Stimulated activated naive CD4-positive, alpha-beta T cell (primary cell): ENCODE measurements at regions not wholly inside any gene's neighbourhood (a gene's known extent, or its start where the extent isn't known, plus 50 kb on each side); places are given as distances from the start of the nearest gene placed in this dataset.
"Not testable (repeated sequence)": the region's sequence is repeated elsewhere in the genome, so short reads cannot be mapped to it uniquely, and the experiment has no call there.

Source experiments
- DNase-seq, 6 experiments: peaks; one replicate each; lab custom pipeline; 2025; lab: John Stamatoyannopoulos, UW

DNA sequence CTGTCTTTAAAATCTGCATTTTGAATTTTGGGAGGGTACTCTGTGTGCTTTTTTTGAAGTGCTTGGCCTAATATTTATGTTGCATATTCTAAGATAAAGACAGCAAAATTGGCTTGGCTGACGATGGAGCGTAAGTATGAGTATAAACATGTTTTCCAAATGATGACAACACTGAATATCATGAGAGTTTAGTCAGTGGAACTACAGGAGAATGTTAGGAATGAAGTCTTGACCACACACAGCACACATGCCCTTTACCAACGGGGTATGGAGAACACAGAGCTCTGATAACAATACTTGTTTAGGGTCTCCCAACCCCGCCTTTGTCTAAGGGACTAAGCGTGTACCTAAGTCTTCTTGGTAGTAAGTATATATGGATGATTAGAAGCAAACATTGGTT, 253.9 kb upstream of the FZD8 start:
- DNase-seq = no peak

DNA sequence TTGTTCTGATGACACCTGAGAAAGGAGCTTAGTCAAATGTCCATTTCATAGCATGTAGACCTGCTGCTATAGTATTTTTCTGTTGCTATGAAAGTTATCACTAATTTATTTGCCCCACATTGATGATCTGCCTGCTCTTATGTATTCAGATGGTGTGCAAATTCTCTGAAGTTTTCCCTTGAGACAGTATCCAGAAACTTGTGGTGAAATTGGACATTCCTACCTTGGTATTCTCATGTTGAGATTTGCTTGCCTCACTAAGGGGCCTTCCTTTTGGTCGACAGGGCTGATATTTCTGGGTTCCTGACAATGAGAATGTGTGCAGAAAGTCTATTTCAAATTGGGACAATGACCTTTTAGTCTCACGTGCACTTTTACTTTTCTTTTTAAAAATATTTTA, 253.2 kb upstream of the FZD8 start:
- DNase-seq = no peak

DNA sequence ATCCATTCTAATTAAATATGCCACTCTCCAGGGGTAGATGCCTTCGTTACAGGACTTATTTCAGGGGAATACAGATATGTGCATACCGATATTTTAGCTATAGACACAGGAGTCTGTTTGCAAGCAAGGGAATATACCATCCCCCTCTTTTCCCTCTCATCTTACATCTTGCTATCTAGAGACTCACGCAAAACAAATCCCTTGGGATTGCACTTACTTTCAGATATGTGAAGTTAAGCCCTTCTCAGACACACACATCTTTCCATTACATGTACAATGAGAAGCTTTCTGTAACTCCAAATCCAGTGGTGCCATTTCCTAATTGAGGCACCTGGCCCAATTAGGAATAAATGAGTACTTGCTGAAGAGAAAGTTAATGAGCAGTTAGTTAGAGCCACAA, 250.4 kb upstream of the FZD8 start:
- no peak for DNase-seq

DNA sequence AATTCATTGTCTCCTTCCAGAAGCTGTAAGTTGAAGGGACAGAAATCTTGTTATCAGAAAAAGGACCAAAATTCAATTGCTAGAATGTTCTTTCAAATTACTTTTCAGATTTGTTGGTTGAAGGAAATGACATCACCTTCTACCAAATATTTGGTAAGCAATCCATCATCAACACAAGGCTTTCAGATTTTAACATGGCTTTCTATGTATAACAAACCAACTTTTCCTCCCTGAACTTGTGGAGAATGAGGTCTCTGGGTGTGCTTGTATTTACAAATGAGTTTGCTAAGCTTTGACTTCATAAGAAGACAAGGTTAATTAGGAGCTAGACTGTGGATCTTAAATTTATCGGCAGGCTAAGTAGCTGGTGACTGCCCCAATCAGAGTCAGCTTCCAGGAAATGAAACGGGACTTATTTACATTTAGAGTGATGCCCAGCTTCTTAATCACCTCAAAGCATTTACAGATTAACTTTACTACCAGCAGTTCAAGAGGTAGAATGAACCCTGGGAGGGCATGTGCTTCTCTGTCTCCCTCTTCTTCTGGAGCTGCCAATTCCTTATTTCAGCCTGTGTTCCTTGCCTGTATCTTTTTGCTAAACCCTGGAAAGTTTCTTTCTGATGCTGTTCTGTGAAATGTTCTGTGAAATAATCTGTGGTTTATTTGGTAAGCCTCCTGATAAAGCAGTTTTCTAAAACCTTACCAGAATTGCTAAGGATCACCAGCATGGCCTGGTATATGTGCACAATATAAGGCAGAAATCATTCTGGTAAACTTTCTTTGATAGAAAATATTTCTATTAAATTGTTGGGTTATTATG, 248.8 kb upstream of the FZD8 start:
- no peak for DNase-seq

- no peak for DNase-seq
Observed at GRCh38 chr10:35889971-35890675, 248.0 kb upstream of the FZD8 start.

GRCh38 chr10:35889226-35889625, 247.1 kb upstream of the FZD8 start:
- DNase-seq = no peak

GRCh38 chr10:35888400-35888799, 246.3 kb upstream of the FZD8 start:
- DNase-seq = no peak

GRCh38 chr10:35887685-35888084, 245.6 kb upstream of the FZD8 start:
- DNase-seq = no peak

DNA sequence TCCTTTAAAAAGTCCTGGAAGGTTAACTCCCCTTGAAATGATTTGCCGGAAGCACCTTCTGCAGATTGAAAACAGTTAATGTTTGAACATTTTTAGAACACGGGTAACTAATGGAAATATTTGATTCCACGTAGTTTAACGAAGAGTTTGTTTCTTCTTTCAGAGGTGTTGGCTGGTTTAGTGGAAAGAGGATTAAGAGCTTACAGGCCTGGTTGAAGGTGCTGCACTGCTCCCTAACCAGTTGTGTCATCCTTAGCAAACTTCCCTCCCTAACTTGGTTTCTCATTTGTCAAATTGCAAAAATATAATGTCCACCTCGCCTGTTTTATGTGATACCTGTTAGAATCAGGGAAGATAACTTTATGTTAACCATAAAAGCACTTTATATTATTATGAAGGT, 243.0 kb upstream of the FZD8 start:
- no peak for DNase-seq

DNA sequence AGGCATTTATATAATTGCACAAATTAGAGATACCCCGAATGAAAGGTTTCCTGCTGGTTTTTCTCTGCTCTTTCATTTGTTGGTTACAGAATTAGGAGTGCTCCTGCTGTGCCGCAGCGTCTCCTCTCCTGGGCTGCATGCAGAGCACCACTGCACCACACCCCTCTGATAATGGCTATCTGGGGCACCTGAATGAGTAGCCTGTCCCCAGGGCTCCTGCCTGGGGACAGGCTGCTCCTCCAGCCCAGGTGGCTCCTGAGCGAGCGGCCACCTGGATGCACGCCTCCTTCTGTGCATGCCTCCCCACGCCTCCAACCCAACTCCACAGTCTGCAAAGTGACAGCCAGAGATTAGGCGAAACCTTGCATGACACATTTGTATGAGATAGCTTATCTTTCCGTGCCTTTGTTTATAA, 242.6 kb upstream of the FZD8 start:
- DNase-seq = no peak

- no peak for DNase-seq
Observed at GRCh38 chr10:35882422-35883150, 240.5 kb upstream of the FZD8 start.

- DNase-seq = no peak
Observed at GRCh38 chr10:35881320-35881719, 239.2 kb upstream of the FZD8 start.

- DNase-seq = no peak
Observed at GRCh38 chr10:35876248-35876647, 234.2 kb upstream of the FZD8 start.

GRCh38 chr10:35875016-35875676, 233.1 kb upstream of the FZD8 start:
- no peak for DNase-seq

DNA sequence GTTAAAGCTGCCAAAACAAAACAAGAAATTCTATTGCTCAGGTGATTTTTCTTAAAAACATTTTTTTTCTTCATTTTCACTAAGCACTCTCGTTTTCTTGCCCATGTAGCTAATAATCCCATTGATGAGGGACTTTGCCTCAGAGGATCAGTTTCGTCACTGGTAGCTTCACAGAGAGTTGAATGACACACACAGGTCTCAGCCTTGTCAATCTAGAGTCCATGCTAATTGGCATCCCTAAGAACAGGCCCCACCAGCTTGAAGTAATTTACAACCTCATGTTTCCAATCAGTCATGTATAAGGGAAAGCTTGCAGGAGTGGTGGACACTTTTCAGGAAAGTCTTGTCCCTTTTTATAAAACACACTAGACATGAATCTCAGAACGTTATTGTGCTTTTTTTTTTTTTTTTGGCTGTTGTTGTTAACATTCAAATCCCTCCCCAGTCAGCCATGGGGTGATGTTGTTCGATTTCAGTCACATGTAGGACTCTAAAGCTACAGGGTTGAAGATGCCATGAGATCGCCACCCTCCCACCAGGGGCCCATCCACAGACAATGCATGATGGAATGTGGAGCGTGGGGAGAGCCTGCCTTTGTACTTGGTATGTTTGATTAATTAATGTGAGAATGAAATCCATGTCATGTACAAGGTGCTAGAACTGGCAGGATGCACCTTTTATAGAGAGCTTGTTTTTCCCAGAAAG, 232.4 kb upstream of the FZD8 start:
- DNase-seq = no peak

DNA sequence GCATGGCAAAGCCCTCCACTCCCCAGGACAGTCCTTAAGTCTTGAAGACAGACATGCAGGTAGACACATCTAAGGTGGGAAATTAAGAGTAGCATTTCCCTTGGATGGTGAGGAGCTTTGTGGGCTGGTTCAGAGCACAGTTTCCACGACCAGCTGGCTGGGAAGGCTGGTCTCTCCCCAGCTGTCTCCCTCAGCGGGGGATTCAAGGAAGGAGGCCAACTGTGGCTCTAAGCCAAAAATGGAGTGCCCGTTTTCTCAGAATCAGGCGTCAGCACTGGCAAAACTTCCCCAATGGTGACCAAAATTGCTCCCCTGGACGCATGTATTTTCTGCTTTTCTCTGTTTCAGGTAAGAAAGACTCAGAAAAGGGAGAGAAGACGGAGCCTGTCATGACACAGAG, 230.6 kb upstream of the FZD8 start:
- DNase-seq = no peak

DNA sequence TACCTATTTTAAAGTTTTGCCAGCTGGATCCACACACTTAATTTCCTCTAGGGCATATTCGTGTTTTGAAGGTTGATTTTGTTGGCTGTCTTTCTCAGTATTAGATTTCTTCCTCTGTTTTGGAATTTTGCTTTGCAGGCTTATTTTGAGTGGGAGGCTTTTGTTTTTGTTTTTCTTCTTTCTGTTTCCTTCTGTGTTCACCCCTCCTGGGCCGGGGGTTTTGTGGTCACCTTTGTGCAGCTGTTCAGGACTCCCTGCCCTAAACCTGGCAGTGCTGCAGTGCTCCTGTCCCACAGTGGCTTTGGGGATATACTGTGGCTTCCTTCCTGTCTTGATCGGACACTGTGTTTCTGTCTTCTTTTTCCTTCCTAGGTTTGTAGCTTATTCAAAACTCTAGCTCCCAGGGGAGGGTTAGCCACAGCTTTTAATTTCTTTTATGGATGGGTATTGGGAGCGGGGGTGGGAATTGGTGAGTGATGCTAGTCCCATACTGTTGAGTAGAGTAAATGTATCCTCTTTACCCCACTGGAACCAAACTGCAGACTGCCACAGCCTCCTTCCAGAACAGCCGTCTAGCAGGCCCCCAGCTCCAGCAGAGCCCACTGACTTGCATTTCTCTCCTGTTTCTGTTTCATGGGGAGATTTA, 228.7 kb upstream of the FZD8 start:
- no peak for DNase-seq

- DNase-seq = not testable (repeated sequence)
Observed at GRCh38 chr10:35858676-35859283, 216.7 kb upstream of the FZD8 start.

- no peak for DNase-seq
Observed at GRCh38 chr10:35857860-35858259, 215.8 kb upstream of the FZD8 start.

DNA sequence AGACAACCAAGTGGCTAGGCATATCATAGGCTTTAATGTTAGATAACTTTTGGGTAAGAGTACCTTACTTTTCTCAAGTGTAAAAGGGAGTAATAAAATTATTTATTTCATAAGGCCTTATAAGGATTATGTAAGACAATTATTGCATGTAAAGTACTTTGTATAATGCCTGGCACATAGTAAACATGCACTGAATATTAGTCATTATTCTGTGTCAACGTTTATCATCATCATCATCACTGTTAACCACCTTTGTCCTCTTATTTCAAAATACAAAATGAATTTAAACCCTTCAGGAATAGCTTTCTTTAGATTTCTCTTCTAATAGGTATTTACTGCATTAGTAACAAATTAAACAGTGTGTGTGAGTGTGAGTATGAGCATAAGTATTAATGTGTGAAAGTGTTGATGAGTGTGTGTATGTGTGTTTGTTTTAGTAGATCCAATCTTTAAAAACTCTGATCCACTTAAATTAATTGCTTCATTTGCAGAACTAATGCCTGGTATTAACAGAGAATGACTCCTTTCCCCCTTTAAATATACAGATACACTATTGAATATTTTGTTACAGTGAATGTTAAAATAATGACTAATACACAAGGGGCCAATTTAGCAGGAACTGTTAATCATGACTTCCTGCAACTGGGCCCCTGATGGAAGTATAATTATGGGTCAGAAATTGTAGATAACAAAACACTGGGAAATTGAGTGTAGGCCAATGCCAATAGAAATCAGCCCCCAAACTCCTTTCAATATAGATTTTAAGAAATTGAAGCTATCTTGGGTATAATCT, 213.3 kb upstream of the FZD8 start:
- no peak for DNase-seq
